ENCODE measurements at regions not wholly inside any gene's neighbourhood (a gene's known extent, or its start where the extent isn't known, plus 50 kb on each side); places are given as distances from the start of the nearest gene placed in this dataset.

DNA sequence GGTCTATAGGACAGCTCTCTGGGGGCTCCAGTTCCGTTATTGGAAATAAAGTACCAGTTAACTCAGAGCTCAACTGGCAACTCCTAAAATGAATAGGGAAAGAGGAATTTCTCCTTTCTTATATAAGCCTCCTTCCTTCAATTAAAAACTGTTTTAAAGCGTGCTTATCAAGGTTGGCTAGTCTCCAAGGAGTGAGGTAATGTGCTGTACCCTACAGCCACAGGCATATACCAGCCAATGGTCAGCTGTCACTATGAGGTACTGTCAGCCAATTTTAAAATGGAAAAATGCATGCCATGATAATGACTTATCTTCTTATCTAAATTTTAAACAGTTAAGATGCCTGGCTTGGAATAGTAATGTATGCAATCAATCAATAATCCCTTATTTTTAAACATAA lies 76.2 kb downstream of the PLCE1 start:
- CTCF ChIA-PET, result no interaction called here
- Histone ChIP-seq H3K36me3 (ENCODE audit: insufficient read depth, low read length, poor library complexity, severe bottlenecking) (no peaks in the 10 kb centered on the region), H3K4me1 (ENCODE audit: insufficient read depth, low read length, poor library complexity, severe bottlenecking) (no peaks in the 10 kb centered on the region), H3K27me3 (replicated peaks; ENCODE audit: insufficient read depth, low read depth, low read length, poor library complexity) (no peaks in the 10 kb centered on the region), H3K4me3 (ENCODE audit: low read depth, low read length, poor library complexity, severe bottlenecking) (no peak overlapping the region), H3K9me3 (ENCODE audit: low read depth, low read length, poor library complexity, severe bottlenecking) (no peaks in the 10 kb centered on the region), H3K27ac (ENCODE audit: low read depth, low read length, poor library complexity, severe bottlenecking) (no peak overlapping the region)
- no peak for DNase-seq (ENCODE audit: low spot score)
- no TSS peak for BruUV-seq (replicated peaks)
- intact Hi-C loops (cut with micrococcal nuclease; ENCODE audit: unreplicated experiment), result loop anchor here (10.0 kb wide), 1 partner anchor 245 kb away; no protein-coding TSS in a partner anchor
- no peak for TF ChIP-seq EZH2 (IDR thresholded peaks at IDR 0.05; ENCODE audit: borderline replicate concordance, low read depth, low read length, poor library complexity, severe bottlenecking)
- TF ChIP-seq, protein P1, sequence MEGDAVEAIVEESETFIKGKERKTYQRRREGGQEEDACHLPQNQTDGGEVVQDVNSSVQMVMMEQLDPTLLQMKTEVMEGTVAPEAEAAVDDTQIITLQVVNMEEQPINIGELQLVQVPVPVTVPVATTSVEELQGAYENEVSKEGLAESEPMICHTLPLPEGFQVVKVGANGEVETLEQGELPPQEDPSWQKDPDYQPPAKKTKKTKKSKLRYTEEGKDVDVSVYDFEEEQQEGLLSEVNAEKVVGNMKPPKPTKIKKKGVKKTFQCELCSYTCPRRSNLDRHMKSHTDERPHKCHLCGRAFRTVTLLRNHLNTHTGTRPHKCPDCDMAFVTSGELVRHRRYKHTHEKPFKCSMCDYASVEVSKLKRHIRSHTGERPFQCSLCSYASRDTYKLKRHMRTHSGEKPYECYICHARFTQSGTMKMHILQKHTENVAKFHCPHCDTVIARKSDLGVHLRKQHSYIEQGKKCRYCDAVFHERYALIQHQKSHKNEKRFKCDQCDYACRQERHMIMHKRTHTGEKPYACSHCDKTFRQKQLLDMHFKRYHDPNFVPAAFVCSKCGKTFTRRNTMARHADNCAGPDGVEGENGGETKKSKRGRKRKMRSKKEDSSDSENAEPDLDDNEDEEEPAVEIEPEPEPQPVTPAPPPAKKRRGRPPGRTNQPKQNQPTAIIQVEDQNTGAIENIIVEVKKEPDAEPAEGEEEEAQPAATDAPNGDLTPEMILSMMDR (conservative IDR thresholded peaks at IDR 0.05; ENCODE audit: low read depth, low read length), result no peak
- POLR2A ChIA-PET (ENCODE audit: low non-redundant PET), result no interaction called here

DNA sequence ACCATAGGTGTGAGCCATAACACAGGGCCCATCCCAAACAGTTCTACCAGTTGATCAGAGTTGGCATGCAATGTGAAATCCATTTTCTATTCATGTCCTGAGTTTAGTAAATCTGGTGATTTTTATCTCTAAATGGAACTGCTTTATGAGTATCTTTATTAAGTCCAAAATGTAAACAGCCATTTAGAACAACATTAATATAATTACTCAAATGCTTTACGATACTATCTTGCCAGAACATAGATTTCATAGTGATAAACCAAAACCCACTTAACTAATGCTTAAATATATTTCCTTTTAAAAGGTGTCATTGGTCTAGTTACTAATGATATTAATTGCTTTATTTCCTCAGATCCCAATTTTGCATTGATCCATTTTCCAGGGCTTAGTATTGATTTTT lies 80.7 kb downstream of the PLCE1 start:
- no peaks in the 10 kb centered on the region for H3K36me3 ChIP-seq (ENCODE audit: insufficient read depth, low read length, poor library complexity, severe bottlenecking)
- BruUV-seq (replicated peaks), result no TSS peak
- H3K4me1 ChIP-seq (ENCODE audit: insufficient read depth, low read length, poor library complexity, severe bottlenecking), result no peaks in the 10 kb centered on the region
- ChIA-PET CTCF (no interaction called here), POLR2A (ENCODE audit: low non-redundant PET) (no interaction called here)
- DNase-seq (ENCODE audit: low spot score), result no peak
- H3K27ac ChIP-seq (ENCODE audit: low read depth, low read length, poor library complexity, severe bottlenecking), result no peak overlapping the region
- no peaks in the 10 kb centered on the region for H3K9me3 ChIP-seq (ENCODE audit: low read depth, low read length, poor library complexity, severe bottlenecking)
- H3K4me3 ChIP-seq (ENCODE audit: low read depth, low read length, poor library complexity, severe bottlenecking), result no peak overlapping the region
- TF ChIP-seq, protein P1 (conservative IDR thresholded peaks at IDR 0.05; ENCODE audit: low read depth, low read length), result no peak
- no peak for TF ChIP-seq EZH2 (IDR thresholded peaks at IDR 0.05; ENCODE audit: borderline replicate concordance, low read depth, low read length, poor library complexity, severe bottlenecking)
- peaks cover 7% of the 10 kb centered on the region for H3K27me3 ChIP-seq (replicated peaks; ENCODE audit: insufficient read depth, low read depth, low read length, poor library complexity)
- intact Hi-C loops (cut with micrococcal nuclease; ENCODE audit: unreplicated experiment), result loop anchor here (10.0 kb wide), 1 partner anchor 240 kb away; no protein-coding TSS in a partner anchor

DNA sequence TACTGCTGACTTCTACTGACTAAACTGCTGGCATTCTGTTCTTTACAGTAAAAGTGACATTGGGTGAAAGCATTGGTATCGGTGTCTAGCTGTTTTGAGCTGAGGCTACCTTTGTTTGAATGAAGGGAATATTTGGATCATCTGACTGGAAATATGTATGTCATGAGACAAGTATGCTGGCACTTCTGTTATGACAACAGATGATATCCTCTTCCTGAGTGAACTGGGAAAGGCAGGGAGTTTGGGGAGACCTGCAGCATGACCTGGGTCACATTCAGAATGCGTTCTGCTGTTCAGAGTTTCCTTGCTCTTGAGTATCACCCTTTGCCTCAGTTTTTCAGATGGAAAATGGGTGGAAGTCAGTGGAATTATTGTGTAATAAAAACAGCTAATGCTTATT lies 81.8 kb downstream of the PLCE1 start:
- POLR2A ChIA-PET (ENCODE audit: low non-redundant PET), result no interaction called here
- Histone ChIP-seq H3K4me3 (ENCODE audit: low read depth, low read length, poor library complexity, severe bottlenecking) (no peak overlapping the region), H3K4me1 (ENCODE audit: insufficient read depth, low read length, poor library complexity, severe bottlenecking) (no peaks in the 10 kb centered on the region), H3K9me3 (ENCODE audit: low read depth, low read length, poor library complexity, severe bottlenecking) (no peaks in the 10 kb centered on the region), H3K36me3 (ENCODE audit: insufficient read depth, low read length, poor library complexity, severe bottlenecking) (no peaks in the 10 kb centered on the region), H3K27me3 (replicated peaks; ENCODE audit: insufficient read depth, low read depth, low read length, poor library complexity) (peaks cover 7% of the 10 kb centered on the region), H3K27ac (ENCODE audit: low read depth, low read length, poor library complexity, severe bottlenecking) (no peak overlapping the region)
- BruUV-seq (replicated peaks), result no TSS peak
- no peak for TF ChIP-seq EZH2 (IDR thresholded peaks at IDR 0.05; ENCODE audit: borderline replicate concordance, low read depth, low read length, poor library complexity, severe bottlenecking)
- TF ChIP-seq, protein P1 (conservative IDR thresholded peaks at IDR 0.05; ENCODE audit: low read depth, low read length), result no peak
- CTCF ChIA-PET, result no interaction called here
- intact Hi-C loops (cut with micrococcal nuclease; ENCODE audit: unreplicated experiment), result loop anchor here (10.0 kb wide), 1 partner anchor 239 kb away; no protein-coding TSS in a partner anchor
- no peak for DNase-seq (ENCODE audit: low spot score)
